ENCODE measurements at regions not wholly inside any gene's neighbourhood (a gene's known extent, or its start where the extent isn't known, plus 50 kb on each side); places are given as distances from the start of the nearest gene placed in this dataset.

- Histone ChIP-seq H3K4me2 (ENCODE audit: low read length) (no peak overlapping the region), H2AFZ (ENCODE audit: low read depth, low read length) (no peak overlapping the region), H3K36me3 (replicated peaks; ENCODE audit: low read depth, low read length) (no peaks in the 10 kb centered on the region), H4K20me1 (ENCODE audit: insufficient read depth, low read length) (no peaks in the 10 kb centered on the region), H3K27ac (ENCODE audit: low read length) (no peak overlapping the region), H3K9ac (ENCODE audit: low read length) (no peak overlapping the region), H3K79me2 (ENCODE audit: low read length) (no peaks in the 10 kb centered on the region), H3K4me1 (ENCODE audit: low read length) (no peaks in the 10 kb centered on the region), H3K27me3 (ENCODE audit: low read depth, low read length) (no peaks in the 10 kb centered on the region), H3K4me3 (ENCODE audit: low read length) (no peak overlapping the region), H3K9me3 (ENCODE audit: insufficient read depth, low read length) (no peaks in the 10 kb centered on the region)
- TF ChIP-seq EZH2phosphoT487 (IDR thresholded peaks at IDR 0.05; ENCODE audit: low read depth) (no peak), CTCF (IDR thresholded peaks at IDR 0.05; ENCODE audit: low read depth, low read length) (no peak)
Observed at GRCh38 chr11:15805726-15806125, 550.6 kb downstream of the SOX6 start.

- Histone ChIP-seq H3K4me3 (ENCODE audit: low read length) (no peak overlapping the region), H2AFZ (ENCODE audit: low read depth, low read length) (no peak overlapping the region), H3K4me1 (ENCODE audit: low read length) (no peaks in the 10 kb centered on the region), H4K20me1 (ENCODE audit: insufficient read depth, low read length) (no peaks in the 10 kb centered on the region), H3K27ac (ENCODE audit: low read length) (no peak overlapping the region), H3K9ac (ENCODE audit: low read length) (no peak overlapping the region), H3K27me3 (ENCODE audit: low read depth, low read length) (no peaks in the 10 kb centered on the region), H3K36me3 (replicated peaks; ENCODE audit: low read depth, low read length) (no peaks in the 10 kb centered on the region), H3K4me2 (ENCODE audit: low read length) (no peak overlapping the region), H3K79me2 (ENCODE audit: low read length) (no peaks in the 10 kb centered on the region), H3K9me3 (ENCODE audit: insufficient read depth, low read length) (no peaks in the 10 kb centered on the region)
- no peak for TF ChIP-seq CTCF (IDR thresholded peaks at IDR 0.05; ENCODE audit: low read depth, low read length)
- TF ChIP-seq EZH2phosphoT487 (IDR thresholded peaks at IDR 0.05; ENCODE audit: low read depth) = no peak
Observed at GRCh38 chr11:15806217-15806616, 550.1 kb downstream of the SOX6 start.

- Histone ChIP-seq H2AFZ (ENCODE audit: low read depth, low read length) (no peak overlapping the region), H3K27me3 (ENCODE audit: low read depth, low read length) (no peaks in the 10 kb centered on the region), H4K20me1 (ENCODE audit: insufficient read depth, low read length) (no peaks in the 10 kb centered on the region), H3K9me3 (ENCODE audit: insufficient read depth, low read length) (no peaks in the 10 kb centered on the region), H3K27ac (ENCODE audit: low read length) (no peak overlapping the region), H3K4me1 (ENCODE audit: low read length) (no peaks in the 10 kb centered on the region), H3K36me3 (replicated peaks; ENCODE audit: low read depth, low read length) (no peaks in the 10 kb centered on the region), H3K4me2 (ENCODE audit: low read length) (no peak overlapping the region), H3K4me3 (ENCODE audit: low read length) (no peak overlapping the region), H3K9ac (ENCODE audit: low read length) (no peak overlapping the region), H3K79me2 (ENCODE audit: low read length) (no peaks in the 10 kb centered on the region)
- TF ChIP-seq CTCF (IDR thresholded peaks at IDR 0.05; ENCODE audit: low read depth, low read length) = no peak
- no peak for TF ChIP-seq EZH2phosphoT487 (IDR thresholded peaks at IDR 0.05; ENCODE audit: low read depth)
Observed at GRCh38 chr11:15807827-15808226, 548.5 kb downstream of the SOX6 start.

- Histone ChIP-seq H2AFZ (ENCODE audit: low read depth, low read length) (no peak overlapping the region), H3K36me3 (replicated peaks; ENCODE audit: low read depth, low read length) (no peaks in the 10 kb centered on the region), H3K4me1 (ENCODE audit: low read length) (no peaks in the 10 kb centered on the region), H3K79me2 (ENCODE audit: low read length) (no peaks in the 10 kb centered on the region), H3K27ac (ENCODE audit: low read length) (no peak overlapping the region), H3K9ac (ENCODE audit: low read length) (no peak overlapping the region), H4K20me1 (ENCODE audit: insufficient read depth, low read length) (no peaks in the 10 kb centered on the region), H3K4me3 (ENCODE audit: low read length) (no peak overlapping the region), H3K27me3 (ENCODE audit: low read depth, low read length) (no peaks in the 10 kb centered on the region), H3K9me3 (ENCODE audit: insufficient read depth, low read length) (no peaks in the 10 kb centered on the region; the same call in 1 of the 2 replicates), H3K4me2 (ENCODE audit: low read length) (no peak overlapping the region)
- TF ChIP-seq CTCF (IDR thresholded peaks at IDR 0.05; ENCODE audit: low read depth, low read length) = no peak
- no peak for TF ChIP-seq EZH2phosphoT487 (IDR thresholded peaks at IDR 0.05; ENCODE audit: low read depth)
Observed at GRCh38 chr11:15810082-15810481, 546.3 kb downstream of the SOX6 start.
